ENCODE measurements at regions not wholly inside any gene's neighbourhood (a gene's known extent, or its start where the extent isn't known, plus 50 kb on each side); places are given as distances from the start of the nearest gene placed in this dataset.

DNA sequence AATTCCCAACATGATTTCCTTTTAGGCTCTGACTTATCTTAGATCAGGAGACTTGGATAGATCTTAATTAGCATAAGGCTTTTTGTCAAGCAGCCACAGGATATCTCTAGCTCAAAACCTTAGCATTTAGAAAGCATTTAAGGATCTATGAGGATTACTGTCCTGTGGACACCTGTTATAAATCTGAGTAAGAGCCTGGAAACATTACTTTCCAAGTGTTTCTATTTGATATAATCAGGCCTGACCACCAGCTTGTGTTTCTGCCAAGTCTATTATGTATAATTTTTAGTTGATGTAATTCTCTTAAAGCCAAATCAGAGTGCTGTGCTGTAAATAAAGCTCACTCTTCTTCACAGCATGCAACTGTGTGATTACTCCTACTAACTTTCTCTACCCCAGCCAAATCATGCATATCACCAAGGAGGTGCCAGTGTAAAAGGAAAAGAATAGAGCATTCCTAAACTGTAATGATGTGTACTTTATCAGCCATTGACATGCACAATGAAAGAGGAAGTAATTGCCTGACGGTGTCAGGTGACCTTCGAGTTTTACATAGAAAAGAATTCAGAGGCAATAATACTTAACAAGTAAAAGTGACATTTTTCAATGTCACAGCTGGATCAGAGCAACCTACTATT, 309.9 kb upstream of the PRMT6 start:
- no peak for DNase-seq (ENCODE audit: low spot score)
- H3K79me2 ChIP-seq (ENCODE audit: insufficient read depth, low read depth, low read length): no peaks in the 10 kb centered on the region
- H3K9me3 ChIP-seq (ENCODE audit: low read length): no peaks in the 10 kb centered on the region
- no peaks in the 10 kb centered on the region for H3K36me3 ChIP-seq (ENCODE audit: insufficient read depth, low read length)
- no peak overlapping the region for H3K4me3 ChIP-seq (ENCODE audit: low read depth, low read length, poor library complexity, severe bottlenecking)
- ChIA-PET POLR2A (interaction anchor here (0.6 kb wide), 1 partner anchor 182 kb away, joined by 4 read pairs; no protein-coding TSS in a partner anchor), CTCF (ENCODE audit: unreplicated experiment) (no interaction called here)
- no TSS peak for BruUV-seq (replicated peaks)
- H3K9me2 ChIP-seq (ENCODE audit: insufficient read depth, low read length): no peaks in the 10 kb centered on the region
- no peaks in the 10 kb centered on the region for H4K20me1 ChIP-seq (ENCODE audit: insufficient read depth, low read length)
- no peak overlapping the region for H3K27ac ChIP-seq (ENCODE audit: low read depth, low read length, poor library complexity, severe bottlenecking)
- no peak overlapping the region for H3K4me2 ChIP-seq (ENCODE audit: low read length)
- no peaks in the 10 kb centered on the region for H3K4me1 ChIP-seq (ENCODE audit: insufficient read depth, low read length, poor library complexity, severe bottlenecking)
- TF ChIP-seq EZH2phosphoT487 (IDR thresholded peaks at IDR 0.05; ENCODE audit: borderline replicate concordance, low read depth, low read length): no peak
- no peak for TF ChIP-seq CTCF (conservative IDR thresholded peaks at IDR 0.05; ENCODE audit: low read length)
- intact Hi-C loops (cut with micrococcal nuclease; ENCODE audit: unreplicated experiment): no loop called here
- H2AFZ ChIP-seq (ENCODE audit: low read length): no peak overlapping the region

GRCh38 chr1:106747232-106747631, 309.2 kb upstream of the PRMT6 start:
- no peak overlapping the region for H3K4me2 ChIP-seq (ENCODE audit: low read length)
- TF ChIP-seq EZH2phosphoT487 (IDR thresholded peaks at IDR 0.05; ENCODE audit: borderline replicate concordance, low read depth, low read length) (no peak), CTCF (conservative IDR thresholded peaks at IDR 0.05; ENCODE audit: low read length) (no peak)
- CTCF ChIA-PET (ENCODE audit: unreplicated experiment): no interaction called here

DNA sequence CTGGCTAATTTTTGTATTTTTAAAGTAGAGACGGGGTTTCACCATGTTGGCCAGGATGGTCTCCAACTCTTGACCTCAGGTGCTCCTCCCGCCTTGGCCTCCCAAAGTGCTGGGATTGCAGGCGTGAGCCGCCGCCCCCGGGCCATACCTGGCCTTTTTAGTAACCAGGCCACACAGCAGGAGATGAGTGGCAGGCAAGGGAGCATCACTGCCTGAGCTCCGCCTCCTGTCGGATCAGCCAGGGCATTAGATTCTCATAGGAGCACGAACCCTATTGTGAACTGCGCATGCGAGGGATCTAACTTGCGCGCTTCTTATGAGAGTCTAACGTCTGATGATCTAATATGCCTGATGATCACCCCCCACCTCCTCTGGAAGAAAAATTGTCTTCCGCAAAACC, 308.7 kb upstream of the PRMT6 start:
- Histone ChIP-seq H2AFZ (ENCODE audit: low read length) (no peak overlapping the region), H4K20me1 (ENCODE audit: insufficient read depth, low read length) (no peaks in the 10 kb centered on the region), H3K4me3 (ENCODE audit: low read depth, low read length, poor library complexity, severe bottlenecking) (no peak overlapping the region), H3K79me2 (ENCODE audit: insufficient read depth, low read depth, low read length) (no peaks in the 10 kb centered on the region), H3K4me2 (ENCODE audit: low read length) (no peak overlapping the region), H3K9me2 (ENCODE audit: insufficient read depth, low read length) (no peaks in the 10 kb centered on the region), H3K27ac (ENCODE audit: low read depth, low read length, poor library complexity, severe bottlenecking) (no peak overlapping the region), H3K36me3 (ENCODE audit: insufficient read depth, low read length) (no peaks in the 10 kb centered on the region), H3K4me1 (ENCODE audit: insufficient read depth, low read length, poor library complexity, severe bottlenecking) (no peaks in the 10 kb centered on the region), H3K9me3 (ENCODE audit: low read length) (no peaks in the 10 kb centered on the region)
- intact Hi-C loops (cut with micrococcal nuclease; ENCODE audit: unreplicated experiment): no loop called here
- no TSS peak for BruUV-seq (replicated peaks)
- no peak for DNase-seq (ENCODE audit: low spot score)
- CTCF ChIA-PET (ENCODE audit: unreplicated experiment): no interaction called here
- POLR2A ChIA-PET: no interaction called here
- TF ChIP-seq EZH2phosphoT487 (IDR thresholded peaks at IDR 0.05; ENCODE audit: borderline replicate concordance, low read depth, low read length) (no peak), CTCF (conservative IDR thresholded peaks at IDR 0.05; ENCODE audit: low read length) (no peak)

More at GRCh38 chr1:106747232-106747631, 309.2 kb upstream of the PRMT6 start:
- Histone ChIP-seq H3K4me3 (ENCODE audit: low read depth, low read length, poor library complexity, severe bottlenecking) (no peak overlapping the region), H3K9me3 (ENCODE audit: low read length) (no peaks in the 10 kb centered on the region), H2AFZ (ENCODE audit: low read length) (no peak overlapping the region), H4K20me1 (ENCODE audit: insufficient read depth, low read length) (no peaks in the 10 kb centered on the region), H3K9me2 (ENCODE audit: insufficient read depth, low read length) (no peaks in the 10 kb centered on the region), H3K4me1 (ENCODE audit: insufficient read depth, low read length, poor library complexity, severe bottlenecking) (no peaks in the 10 kb centered on the region), H3K27ac (ENCODE audit: low read depth, low read length, poor library complexity, severe bottlenecking) (no peak overlapping the region), H3K79me2 (ENCODE audit: insufficient read depth, low read depth, low read length) (no peaks in the 10 kb centered on the region), H3K36me3 (ENCODE audit: insufficient read depth, low read length) (no peaks in the 10 kb centered on the region)
- POLR2A ChIA-PET: no interaction called here
- intact Hi-C loops (cut with micrococcal nuclease; ENCODE audit: unreplicated experiment): no loop called here
- no TSS peak for BruUV-seq (replicated peaks)
- no peak for DNase-seq (ENCODE audit: low spot score)

Data from OCI-LY7 (cell line).